AG10803 (cell line): ENCODE measurements at regions not wholly inside any gene's neighbourhood (a gene's known extent, or its start where the extent isn't known, plus 50 kb on each side); places are given as distances from the start of the nearest gene placed in this dataset.
A peak's percentile ranks its signal among the peaks of the same experiment; 100 is the strongest.

ENCODE experiments used
- DNase-seq: peaks from one replicate; pipeline ENCODE4 v3.0.0; 2010; ENCODE audit warnings: low read depth
- H3K4me3 ChIP-seq: 2 replicates; pipeline ENCODE4 v1.5.1; 2011; ENCODE audit warnings: mild to moderate bottlenecking, low read length, control low read depth
- CTCF ChIP-seq: conservative IDR thresholded peaks from 2 replicates; pipeline ENCODE4 v1.5.1; 2011; ENCODE audit warnings: mild to moderate bottlenecking, low read length, control low read depth, inconsistent platforms

GRCh38 chr4:14046642-14047041, 419.1 kb upstream of the BOD1L1 start:
- TF ChIP-seq CTCF, result no peak
- H3K4me3 ChIP-seq, result no peak overlapping the region
- no peak for DNase-seq

DNA sequence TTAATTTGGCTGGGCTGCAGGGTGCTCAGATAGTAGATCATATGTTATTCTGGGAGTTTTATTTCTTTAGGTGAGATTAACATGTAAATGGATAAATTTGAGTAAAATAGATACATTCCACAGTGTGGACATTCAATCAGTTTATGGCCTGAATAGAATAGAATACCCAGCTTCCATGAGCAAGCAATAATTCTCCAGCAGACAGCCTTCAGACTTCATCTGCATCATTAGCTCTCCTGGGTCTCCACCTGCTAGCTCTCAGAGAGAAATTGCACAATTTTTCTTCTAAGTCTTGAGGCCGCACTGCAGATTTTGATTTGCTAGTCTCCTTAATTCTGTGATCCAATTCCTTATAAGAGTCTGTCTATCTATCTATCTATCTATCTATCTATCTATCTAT, 420.3 kb upstream of the BOD1L1 start:
- DNase-seq, result no peak
- H3K4me3 ChIP-seq, result no peak overlapping the region
- TF ChIP-seq CTCF, result no peak

DNA sequence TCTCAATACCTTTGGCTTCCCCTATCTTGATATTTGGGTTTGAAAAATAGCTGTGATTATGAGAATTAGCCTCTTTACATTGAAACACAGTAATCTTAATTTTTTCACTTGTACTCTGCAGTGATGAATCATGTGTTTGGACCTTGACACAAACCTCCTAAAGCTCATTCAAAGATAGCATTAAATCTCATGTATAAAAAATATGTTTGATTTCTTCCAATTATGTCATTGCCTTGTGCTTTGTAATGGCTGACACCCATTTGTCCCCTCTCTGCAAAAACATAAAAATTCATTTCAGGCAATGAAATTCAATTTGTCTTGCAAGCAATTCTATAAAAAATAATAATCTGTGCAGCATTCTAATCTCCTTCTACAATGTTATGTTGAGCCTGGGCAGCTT, 422.4 kb upstream of the BOD1L1 start:
- no peak for DNase-seq
- H3K4me3 ChIP-seq, result no peak overlapping the region
- no peak for TF ChIP-seq CTCF

GRCh38 chr4:14053291-14053690, 425.8 kb upstream of the BOD1L1 start:
- no peak for DNase-seq
- no peak for TF ChIP-seq CTCF
- H3K4me3 ChIP-seq, result no peak overlapping the region

- no peak overlapping the region for H3K4me3 ChIP-seq
- no peak for DNase-seq
- no peak for TF ChIP-seq CTCF
Observed at GRCh38 chr4:14054391-14054790, 426.9 kb upstream of the BOD1L1 start.

- DNase-seq, result peak; percentile 52
- H3K4me3 ChIP-seq, result no peak overlapping the region
- TF ChIP-seq CTCF, result no peak
Observed at GRCh38 chr4:14059006-14059405, 431.5 kb upstream of the BOD1L1 start.

DNA sequence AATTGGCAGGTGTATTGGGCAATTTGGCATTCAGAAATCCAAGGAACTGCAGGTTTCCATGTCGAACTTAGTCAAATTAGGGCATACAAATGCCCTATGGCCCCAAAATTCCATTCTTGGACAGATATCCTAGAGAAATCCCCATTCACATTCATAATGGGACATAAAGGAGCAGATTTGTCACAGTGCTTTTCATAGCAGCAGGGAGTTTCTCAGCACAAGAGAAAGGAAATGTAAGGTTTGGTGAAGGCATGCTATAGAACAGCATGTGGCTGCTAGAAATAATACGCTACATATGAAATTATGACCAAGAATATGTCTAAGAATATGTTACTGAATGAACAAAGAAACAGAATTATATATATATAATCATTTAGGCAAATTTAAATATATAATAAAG, 437.5 kb upstream of the BOD1L1 start:
- TF ChIP-seq CTCF, result no peak
- no peak overlapping the region for H3K4me3 ChIP-seq
- DNase-seq, result no peak
